HG03095 (cell line): ENCODE measurements at regions not wholly inside any gene's neighbourhood (a gene's known extent, or its start where the extent isn't known, plus 50 kb on each side); places are given as distances from the start of the nearest gene placed in this dataset.

Source experiments
- ATAC-seq: cut with Tn5 transposase; IDR thresholded peaks from one replicate; pipeline ENCODE4 v1.9.1; 2021; ENCODE audit warnings: moderate library complexity; ENCODE audit not compliant: unreplicated experiment

GRCh38 chr1:224564454-224565084 lies 51.5 kb upstream of the CNIH3 start:
- ATAC-seq: no peak

GRCh38 chr1:224565186-224565585 lies 50.9 kb upstream of the CNIH3 start:
- no peak for ATAC-seq

- no peak for ATAC-seq
These were observed 50.3 kb upstream of the CNIH3 start for GRCh38 chr1:224565611-224566406.
